Skeletal muscle tissue (tissue), 3 donors: ENCODE measurements at regions not wholly inside any gene's neighbourhood (a gene's known extent, or its start where the extent isn't known, plus 50 kb on each side); places are given as distances from the start of the nearest gene placed in this dataset.
A peak's percentile ranks its signal among the peaks of the same experiment; 100 is the strongest.

ENCODE experiments used
- H3K27ac ChIP-seq: one replicate; pipeline ENCODE4 v1.7.0; 2013; ENCODE audit warnings: mild to moderate bottlenecking, low read depth, low read length, inconsistent platforms
- H3K27me3 ChIP-seq, 3 donors: one replicate each; pipeline ENCODE4 v1.7.0; 2013; ENCODE audit warnings: low read length in 3 of 3; ENCODE audit not compliant: control insufficient read depth in 3 of 3, insufficient read depth in 3 of 3
- H3K36me3 ChIP-seq, 3 donors: one replicate each; pipeline ENCODE4 v1.7.0; 2013; ENCODE audit warnings: low read length in 3 of 3; ENCODE audit not compliant: control insufficient read depth in 3 of 3, insufficient read depth in 3 of 3
- H3K4me1 ChIP-seq, 3 donors: one replicate each; pipeline ENCODE4 v1.7.0; 2013; ENCODE audit warnings: low read length in 3 of 3, mild to moderate bottlenecking in 3 of 3; ENCODE audit not compliant: control insufficient read depth in 3 of 3, insufficient read depth in 3 of 3
- H3K4me3 ChIP-seq, 3 donors: one replicate each; pipeline ENCODE4 v1.7.0; 2013; ENCODE audit warnings: low read length in 3 of 3
- H3K9ac ChIP-seq, 3 donors: one replicate each; pipeline ENCODE4 v1.7.0; 2013; ENCODE audit warnings: low read length in 3 of 3, mild to moderate bottlenecking in 3 of 3, moderate library complexity in 2 of 3, low read depth in 1 of 3
- H3K9me3 ChIP-seq, 3 donors: one replicate each; pipeline ENCODE4 v1.7.0; 2013; ENCODE audit warnings: low read length in 3 of 3; ENCODE audit not compliant: control insufficient read depth in 3 of 3
- donor health status: Osteomylitis.

GRCh38 chr9:120197605-120198004 is 382.4 kb downstream of the CDK5RAP2 start:
- no peaks in the 10 kb centered on the region for H3K36me3 ChIP-seq
- no peak overlapping the region for H3K4me3 ChIP-seq
- H3K4me1 ChIP-seq = no peaks in the 10 kb centered on the region
- no peaks in the 10 kb centered on the region for H3K27me3 ChIP-seq
- H3K9ac ChIP-seq = no peak overlapping the region
- no peaks in the 10 kb centered on the region for H3K9me3 ChIP-seq
- H3K27ac ChIP-seq = no peak overlapping the region

GRCh38 chr9:120191141-120191540 is 388.8 kb downstream of the CDK5RAP2 start:
- Histone ChIP-seq H3K9me3 (no peaks in the 10 kb centered on the region), H3K4me3 (no peak overlapping the region), H3K27me3 (no peaks in the 10 kb centered on the region), H3K4me1 (no peaks in the 10 kb centered on the region), H3K9ac (no peak overlapping the region), H3K27ac (no peak overlapping the region), H3K36me3 (no peaks in the 10 kb centered on the region)

- Histone ChIP-seq H3K27ac (no peak overlapping the region), H3K9ac (no peak overlapping the region), H3K36me3 (no peaks in the 10 kb centered on the region), H3K9me3 (no peaks in the 10 kb centered on the region), H3K27me3 (no peaks in the 10 kb centered on the region), H3K4me1 (no peaks in the 10 kb centered on the region), H3K4me3 (no peak overlapping the region)
Measured at GRCh38 chr9:120187758-120188157, 392.2 kb downstream of the CDK5RAP2 start.

GRCh38 chr9:120186276-120186675 is 393.7 kb downstream of the CDK5RAP2 start:
- Histone ChIP-seq H3K4me3 (peak overlapping the region in 1 of 3 donors; percentile 13), H3K9me3 (no peaks in the 10 kb centered on the region), H3K9ac (no peak overlapping the region), H3K4me1 (no peaks in the 10 kb centered on the region), H3K27me3 (no peaks in the 10 kb centered on the region), H3K36me3 (no peaks in the 10 kb centered on the region), H3K27ac (no peak overlapping the region)

GRCh38 chr9:120184266-120184665 is 395.7 kb downstream of the CDK5RAP2 start:
- Histone ChIP-seq H3K27me3 (no peaks in the 10 kb centered on the region), H3K9ac (no peak overlapping the region), H3K4me3 (no peak overlapping the region), H3K9me3 (no peaks in the 10 kb centered on the region), H3K4me1 (no peaks in the 10 kb centered on the region), H3K36me3 (no peaks in the 10 kb centered on the region), H3K27ac (no peak overlapping the region)

GRCh38 chr9:120183615-120184014 is 396.4 kb downstream of the CDK5RAP2 start:
- Histone ChIP-seq H3K27ac (no peak overlapping the region), H3K36me3 (no peaks in the 10 kb centered on the region), H3K27me3 (no peaks in the 10 kb centered on the region), H3K4me3 (no peak overlapping the region), H3K9me3 (no peaks in the 10 kb centered on the region), H3K4me1 (no peaks in the 10 kb centered on the region), H3K9ac (no peak overlapping the region)

- no peak overlapping the region for H3K27ac ChIP-seq
- H3K4me3 ChIP-seq = no peak overlapping the region
Measured at GRCh38 chr9:120182011-120182410, 398.0 kb downstream of the CDK5RAP2 start.

GRCh38 chr9:120177121-120177520 is 402.8 kb downstream of the CDK5RAP2 start:
- H3K4me1 ChIP-seq = no peaks in the 10 kb centered on the region
- no peaks in the 10 kb centered on the region for H3K36me3 ChIP-seq
- no peak overlapping the region for H3K9ac ChIP-seq

More at GRCh38 chr9:120182011-120182410, 398.0 kb downstream of the CDK5RAP2 start:
- Histone ChIP-seq H3K27me3 (no peaks in the 10 kb centered on the region), H3K36me3 (no peaks in the 10 kb centered on the region), H3K9me3 (no peaks in the 10 kb centered on the region), H3K4me1 (no peaks in the 10 kb centered on the region), H3K9ac (no peak overlapping the region)

GRCh38 chr9:120175031-120175430 is 404.9 kb downstream of the CDK5RAP2 start:
- no peaks in the 10 kb centered on the region for H3K36me3 ChIP-seq
- H3K4me3 ChIP-seq = no peak overlapping the region
- no peaks in the 10 kb centered on the region for H3K4me1 ChIP-seq
- H3K9ac ChIP-seq = no peak overlapping the region
- no peaks in the 10 kb centered on the region for H3K9me3 ChIP-seq
- H3K27ac ChIP-seq = no peak overlapping the region
- no peaks in the 10 kb centered on the region for H3K27me3 ChIP-seq

More at GRCh38 chr9:120177121-120177520, 402.8 kb downstream of the CDK5RAP2 start:
- Histone ChIP-seq H3K27me3 (no peaks in the 10 kb centered on the region), H3K4me3 (no peak overlapping the region), H3K27ac (no peak overlapping the region), H3K9me3 (no peaks in the 10 kb centered on the region)

GRCh38 chr9:120161776-120162175 is 418.2 kb downstream of the CDK5RAP2 start:
- Histone ChIP-seq H3K9ac (no peak overlapping the region), H3K27ac (no peak overlapping the region), H3K9me3 (peaks cover 0 to 5% (median 5%) of the 10 kb centered on the region in 3 donors), H3K27me3 (no peaks in the 10 kb centered on the region), H3K4me3 (no peak overlapping the region), H3K36me3 (no peaks in the 10 kb centered on the region), H3K4me1 (no peaks in the 10 kb centered on the region)

- H3K4me1 ChIP-seq = no peaks in the 10 kb centered on the region
- H3K36me3 ChIP-seq = no peaks in the 10 kb centered on the region
- no peak overlapping the region for H3K4me3 ChIP-seq
- peaks cover 0 to 5% (median 5%) of the 10 kb centered on the region in 3 donors for H3K9me3 ChIP-seq
- no peaks in the 10 kb centered on the region for H3K27me3 ChIP-seq
- H3K27ac ChIP-seq = no peak overlapping the region
- H3K9ac ChIP-seq = no peak overlapping the region
Measured at GRCh38 chr9:120158221-120158620, 421.7 kb downstream of the CDK5RAP2 start.
